HG03280 (cell line): ENCODE measurements at regions not wholly inside any gene's neighbourhood (a gene's known extent, or its start where the extent isn't known, plus 50 kb on each side); places are given as distances from the start of the nearest gene placed in this dataset.
"Not testable (repeated sequence)": the region's sequence is repeated elsewhere in the genome, so short reads cannot be mapped to it uniquely, and the experiment has no call there.

Experiments
- ATAC-seq: cut with Tn5 transposase; IDR thresholded peaks from one replicate; pipeline ENCODE4 v1.9.1; 2021; ENCODE audit warnings: mild to moderate bottlenecking, moderate library complexity; ENCODE audit not compliant: unreplicated experiment

GRCh38 chr5:120813551-120813950, 349.5 kb downstream of the PRR16 start:
- ATAC-seq, result no peak

GRCh38 chr5:120817044-120817985, 353.2 kb downstream of the PRR16 start:
- ATAC-seq, result no peak

GRCh38 chr5:120818128-120818527, 354.0 kb downstream of the PRR16 start:
- no peak for ATAC-seq

GRCh38 chr5:120823328-120823727, 359.2 kb downstream of the PRR16 start:
- no peak for ATAC-seq

- ATAC-seq, result not testable (repeated sequence)
Measured at GRCh38 chr5:120831646-120832045, 367.5 kb downstream of the PRR16 start.

GRCh38 chr5:120841830-120842229, 377.7 kb downstream of the PRR16 start:
- no peak for ATAC-seq

GRCh38 chr5:120843390-120843980, 379.4 kb downstream of the PRR16 start:
- no peak for ATAC-seq

- ATAC-seq, result no peak
Measured at GRCh38 chr5:120848883-120849282, 384.8 kb downstream of the PRR16 start.

GRCh38 chr5:120852222-120852860, 388.2 kb downstream of the PRR16 start:
- no peak for ATAC-seq

GRCh38 chr5:120866997-120867396, 402.9 kb downstream of the PRR16 start:
- ATAC-seq, result no peak

GRCh38 chr5:120869831-120870230, 405.7 kb downstream of the PRR16 start:
- ATAC-seq, result no peak

- no peak for ATAC-seq
Measured at GRCh38 chr5:120872297-120872696, 408.2 kb downstream of the PRR16 start.

- no peak for ATAC-seq
Measured at GRCh38 chr5:120873083-120873482, 409.0 kb downstream of the PRR16 start.

GRCh38 chr5:120874081-120874862, 410.2 kb downstream of the PRR16 start:
- ATAC-seq, result no peak

- no peak for ATAC-seq
Measured at GRCh38 chr5:120882038-120882775, 418.1 kb downstream of the PRR16 start.

- no peak for ATAC-seq
Measured at GRCh38 chr5:120886351-120886860, 422.3 kb downstream of the PRR16 start.

GRCh38 chr5:120895660-120896059, 431.6 kb downstream of the PRR16 start:
- no peak for ATAC-seq

GRCh38 chr5:120901199-120901598, 437.1 kb downstream of the PRR16 start:
- no peak for ATAC-seq

GRCh38 chr5:120907953-120908352, 443.9 kb downstream of the PRR16 start:
- ATAC-seq, result no peak

- no peak for ATAC-seq
Measured at GRCh38 chr5:120910629-120911028, 446.5 kb downstream of the PRR16 start.
